ENCODE measurements at regions not wholly inside any gene's neighbourhood (a gene's known extent, or its start where the extent isn't known, plus 50 kb on each side); places are given as distances from the start of the nearest gene placed in this dataset.

GRCh38 chr2:151029406-151030157, 232.1 kb downstream of the RBM43 start:
- no peak overlapping the region for H2AFZ ChIP-seq (ENCODE audit: low read depth, low read length)
- BruUV-seq (replicated peaks): no TSS peak
- no peak for DNase-seq (ENCODE audit: low read depth, low spot score)
- no peak overlapping the region for H3K9ac ChIP-seq (replicated peaks; ENCODE audit: extremely low read depth, insufficient read depth, low read length)
- no peaks in the 10 kb centered on the region for H3K79me2 ChIP-seq (ENCODE audit: control insufficient read depth, insufficient read depth, low read length)
- no peak for FAIRE-seq
- H3K27ac ChIP-seq (ENCODE audit: insufficient read depth, low read depth, low read length): no peak overlapping the region
- H3K4me1 ChIP-seq (ENCODE audit: control insufficient read depth, extremely low read depth, insufficient read depth, low read length): no peaks in the 10 kb centered on the region
- dilution Hi-C loops (cut with MboI; ENCODE audit: extremely low pct_ligation_motif_present, low sequenced_read_pairs) (no loop called here), intact Hi-C loops (cut with micrococcal nuclease) (no loop called here)
- H3K27me3 ChIP-seq (ENCODE audit: control insufficient read depth in 2 of 2, insufficient read depth in 2 of 2, low read length in 2 of 2): peaks cover 0 to 2% of the 10 kb centered on the region in 2 experiments
- no peaks in the 10 kb centered on the region for H4K20me1 ChIP-seq (replicated peaks; ENCODE audit: control insufficient read depth, extremely low read depth, insufficient read depth, low read length)
- no peak overlapping the region for H3K4me2 ChIP-seq (ENCODE audit: insufficient read depth, low read length)
- CTCF ChIA-PET: no interaction called here
- TF ChIP-seq CTCF (IDR thresholded peaks at IDR 0.05; ENCODE audit: extremely low read depth in 1 of 2, insufficient read depth in 1 of 2, low read depth in 1 of 2, low read length in 2 of 2): no peak
- TF ChIP-seq MYC (IDR thresholded peaks at IDR 0.05; ENCODE audit: low read depth, low read length): no peak
- TF ChIP-seq, protein P1, sequence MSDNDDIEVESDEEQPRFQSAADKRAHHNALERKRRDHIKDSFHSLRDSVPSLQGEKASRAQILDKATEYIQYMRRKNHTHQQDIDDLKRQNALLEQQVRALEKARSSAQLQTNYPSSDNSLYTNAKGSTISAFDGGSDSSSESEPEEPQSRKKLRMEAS (IDR thresholded peaks at IDR 0.05; ENCODE audit: insufficient read depth, insufficient read length): no peak
- TF ChIP-seq JUN (IDR thresholded peaks at IDR 0.05; ENCODE audit: borderline replicate concordance, insufficient read depth, insufficient read length, low read depth): no peak
- no peak for TF ChIP-seq POLR2A (IDR thresholded peaks at IDR 0.05; ENCODE audit: low read depth, low read length)
- TF ChIP-seq EZH2 (IDR thresholded peaks at IDR 0.05; ENCODE audit: borderline replicate concordance, low read depth, low read length, severe bottlenecking): no peak
- no peak for TF ChIP-seq POLR2AphosphoS5 (IDR thresholded peaks at IDR 0.05; ENCODE audit: insufficient read depth, low read depth, low read length)
- no peak for TF ChIP-seq GATA2 (IDR thresholded peaks at IDR 0.05; ENCODE audit: insufficient read depth, insufficient read length, low read depth, low read length)
- TF ChIP-seq FOS (IDR thresholded peaks at IDR 0.05; ENCODE audit: borderline replicate concordance, insufficient read depth, low read length): no peak
- no peak overlapping the region for H3K4me3 ChIP-seq (replicated peaks in 1 of 3; ENCODE audit: insufficient read depth in 1 of 3, low read depth in 1 of 3, low read length in 3 of 3)
- no peaks in the 10 kb centered on the region for H3K9me1 ChIP-seq (replicated peaks; ENCODE audit: control insufficient read depth, extremely low read depth, insufficient read depth, low read length)
- H3K9me3 ChIP-seq (replicated peaks; ENCODE audit: control insufficient read depth, insufficient read depth, low read length): no peaks in the 10 kb centered on the region
- POLR2A ChIA-PET: no interaction called here
- no peaks in the 10 kb centered on the region for H3K36me3 ChIP-seq (ENCODE audit: control insufficient read depth in 2 of 2, extremely low read depth in 1 of 2, insufficient read depth in 2 of 2, low read length in 2 of 2)

Measured in endothelial cell of umbilical vein (primary cell).